Pancreas (tissue), 10 donors: ENCODE measurements at regions not wholly inside any gene's neighbourhood (a gene's known extent, or its start where the extent isn't known, plus 50 kb on each side); places are given as distances from the start of the nearest gene placed in this dataset.
A peak's percentile ranks its signal among the peaks of the same experiment; 100 is the strongest.

ENCODE experiments used
- ATAC-seq, 4 donors: fragments of 200-7000 bp; cut with Tn5 transposase; one replicate each; pipeline versions ENCODE4 v1.8.0 to v1.9.1; 2020; ENCODE audit warnings: mild to moderate bottlenecking in 4 of 4, moderate library complexity in 4 of 4
- DNase-seq, 6 donors: peaks; one replicate each; pipeline ENCODE4 v3.0.0-alpha.2; 2020
- FAIRE-seq: peaks from 2 replicates; lab custom pipeline; 2012; peaks lifted over from hg19 to GRCh38; lab: Jason Lieb, UNC
- H3K27ac ChIP-seq, 4 donors: fragments of 200-600 bp; sonication (generic); 1 replicate in 3 of 4; 2 replicates in 1 of 4; pipeline versions ENCODE4 v1.5.0 to v1.8.0; 2020
- H3K27me3 ChIP-seq, 4 donors: fragments of 200-600 bp; one replicate each; pipeline ENCODE4 v1.8.0; 2021
- H3K36me3 ChIP-seq, 3 donors: fragments of 200-600 bp; sonication (generic) in 1 of 3; one replicate each; pipeline versions ENCODE4 v1.5.0 to v1.8.0; 2020 to 2021
- H3K4me1 ChIP-seq, 3 donors: fragments of 200-600 bp; one replicate each; pipeline ENCODE4 v1.8.0; 2021
- H3K4me3 ChIP-seq, 4 donors: fragments of 200-600 bp; sonication (generic) in 2 of 4; one replicate each; pipeline versions ENCODE4 v1.5.0 to v1.8.0; 2020 to 2021
- H3K9me3 ChIP-seq, 4 donors: fragments of 200-600 bp; one replicate each; pipeline ENCODE4 v1.8.0; 2021
- WGBS, 2 donors: extraction: QIAGEN DNeasy Blood & Tissue Kit; methylation state at CpG; one replicate each; pipeline ENCODE4 v1.1.7; 2013; 5-methylcytosine and 5-hydroxymethylcytosine counted together
- intact Hi-C, 3 donors: fragments of 100-400 bp; cut with DNase I; formaldehyde crosslinking; loops; one replicate each; pipeline versions ENCODE4 v1.11.1 to v1.14.2; 2022
- TF ChIP-seq, protein P1 (sequence below), 4 donors: fragments of 200-600 bp; sonication (generic) in 3 of 4; IDR thresholded peaks; one replicate each; pipeline versions ENCODE4 v1.5.0 to v1.8.0; 2021; ENCODE audit warnings: antibody characterized with exemption in 4 of 4
- donor health status: healthy with polysubstance abuse.
- donor health status: DM: no; HTN: no; CAD: no; lungs with moderate emphysema.
- donor health status: DM: no; HTN: no; CAD: no.
- donor health status: control.
- donor health status: control.
- donor health status: Bipolar disorder and iron deficiency.
- donor health status: DM: yes; HTN: yes; CAD: no.
- donor health status: DM: no; HTN: no; CAD: no.
- donor health status: DM: no; HTN: no; CAD: no.
- donor health status: DM: yes; HTN: yes; CAD: no.

DNA sequence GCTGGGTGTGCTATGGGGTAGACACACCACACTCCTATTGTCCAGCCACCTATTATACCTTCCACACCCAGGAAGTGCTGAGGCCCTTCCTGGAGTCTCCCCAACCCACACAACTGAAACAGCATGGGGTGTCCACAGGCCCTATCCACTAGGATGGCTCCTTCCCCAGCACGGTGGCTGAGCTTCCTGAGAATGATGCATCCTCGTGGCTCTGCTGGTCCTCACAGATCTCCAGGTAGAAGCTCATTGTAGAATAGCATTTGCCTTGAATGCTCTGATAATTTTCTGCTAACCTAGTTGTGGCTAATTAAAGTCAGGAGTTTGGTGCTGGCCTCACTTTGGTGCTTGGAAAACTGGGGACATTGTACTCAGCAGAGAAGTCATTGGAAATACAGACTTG, 182.6 kb downstream of the ANKRD30B start:
- DNase-seq (no peak), ATAC-seq (no peak), FAIRE-seq (no peak)
- H3K27ac ChIP-seq: no peak overlapping the region
- no peaks in the 10 kb centered on the region for H3K27me3 ChIP-seq
- no peaks in the 10 kb centered on the region for H3K36me3 ChIP-seq
- no peaks in the 10 kb centered on the region for H3K9me3 ChIP-seq
- TF ChIP-seq, protein P1, sequence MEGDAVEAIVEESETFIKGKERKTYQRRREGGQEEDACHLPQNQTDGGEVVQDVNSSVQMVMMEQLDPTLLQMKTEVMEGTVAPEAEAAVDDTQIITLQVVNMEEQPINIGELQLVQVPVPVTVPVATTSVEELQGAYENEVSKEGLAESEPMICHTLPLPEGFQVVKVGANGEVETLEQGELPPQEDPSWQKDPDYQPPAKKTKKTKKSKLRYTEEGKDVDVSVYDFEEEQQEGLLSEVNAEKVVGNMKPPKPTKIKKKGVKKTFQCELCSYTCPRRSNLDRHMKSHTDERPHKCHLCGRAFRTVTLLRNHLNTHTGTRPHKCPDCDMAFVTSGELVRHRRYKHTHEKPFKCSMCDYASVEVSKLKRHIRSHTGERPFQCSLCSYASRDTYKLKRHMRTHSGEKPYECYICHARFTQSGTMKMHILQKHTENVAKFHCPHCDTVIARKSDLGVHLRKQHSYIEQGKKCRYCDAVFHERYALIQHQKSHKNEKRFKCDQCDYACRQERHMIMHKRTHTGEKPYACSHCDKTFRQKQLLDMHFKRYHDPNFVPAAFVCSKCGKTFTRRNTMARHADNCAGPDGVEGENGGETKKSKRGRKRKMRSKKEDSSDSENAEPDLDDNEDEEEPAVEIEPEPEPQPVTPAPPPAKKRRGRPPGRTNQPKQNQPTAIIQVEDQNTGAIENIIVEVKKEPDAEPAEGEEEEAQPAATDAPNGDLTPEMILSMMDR (IDR thresholded peaks at IDR 0.05): no peak
- H3K4me3 ChIP-seq: no peak overlapping the region
- WGBS, 2 donors: 66 to 67% methylated on average over 2 of the region's 2 CpGs
- no peaks in the 10 kb centered on the region for H3K4me1 ChIP-seq
- intact Hi-C loops: no loop called here

DNA sequence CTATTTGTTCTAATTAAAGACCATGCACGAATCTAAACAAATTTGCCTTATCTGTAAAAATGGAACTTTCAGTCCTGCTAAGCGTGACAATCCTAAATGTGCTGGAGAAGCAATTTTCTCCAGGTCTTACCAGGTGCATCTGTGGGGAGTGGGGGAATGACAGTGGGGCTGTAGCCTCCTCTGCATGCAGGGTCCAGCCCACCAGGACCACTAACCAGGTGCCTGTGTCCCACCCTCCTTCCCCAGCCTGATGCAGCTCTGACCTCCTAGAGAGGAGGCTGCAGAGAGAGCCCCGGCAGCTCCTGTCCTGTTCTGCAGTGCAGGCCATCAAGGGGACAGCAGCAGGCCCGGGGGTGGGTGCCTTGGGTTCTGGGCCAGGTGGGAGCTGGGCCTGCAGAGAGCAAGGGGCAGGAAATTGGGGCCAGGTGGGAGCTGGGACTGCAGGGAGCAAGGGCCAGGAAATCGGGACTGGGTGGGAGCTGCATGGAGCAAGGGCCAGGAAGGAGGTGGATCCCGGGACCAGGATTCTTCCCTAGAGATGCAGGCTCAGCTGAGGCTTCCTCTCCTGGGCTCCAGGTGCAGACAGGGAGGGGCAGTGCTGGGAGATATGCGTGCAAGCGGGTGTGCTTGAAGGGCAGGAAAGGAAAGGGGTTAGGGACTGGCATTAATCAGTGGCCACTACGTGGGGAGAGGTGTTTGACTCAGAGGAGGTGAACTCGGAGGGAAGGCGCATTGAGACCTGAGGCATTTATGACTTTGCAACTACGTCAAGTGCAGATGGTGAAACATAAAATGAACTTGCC, 185.3 kb downstream of the ANKRD30B start:
- Histone ChIP-seq H3K4me3 (no peak overlapping the region), H3K9me3 (no peaks in the 10 kb centered on the region), H3K27ac (no peak overlapping the region), H3K36me3 (no peaks in the 10 kb centered on the region), H3K4me1 (no peaks in the 10 kb centered on the region), H3K27me3 (no peaks in the 10 kb centered on the region)
- intact Hi-C loops: no loop called here
- WGBS, 2 donors: 61 to 68% methylated on average over 12 of the region's 12 CpGs
- DNase-seq: no peak
- ATAC-seq: no peak
- FAIRE-seq: no peak
- TF ChIP-seq, protein P1 (IDR thresholded peaks at IDR 0.05): no peak

DNA sequence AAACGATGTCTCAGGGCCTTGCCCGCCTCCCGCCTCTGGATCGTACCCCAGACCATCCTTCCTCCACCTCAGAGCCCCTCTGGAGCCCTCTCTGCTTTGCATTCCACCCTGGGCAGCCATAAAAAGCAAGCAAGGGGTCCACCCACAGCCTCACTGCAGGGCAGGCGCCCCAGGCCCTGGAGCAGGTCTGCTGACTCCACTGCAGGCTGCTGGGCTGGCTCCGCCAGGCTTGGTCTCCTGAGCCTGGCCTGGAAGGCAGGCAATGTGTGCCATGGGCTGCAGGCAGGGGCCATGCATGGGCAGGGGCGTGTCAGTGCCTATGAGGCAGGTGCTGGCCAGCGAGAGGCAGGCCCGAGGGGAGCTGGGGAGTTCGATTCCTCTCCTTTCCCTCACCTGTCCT, 186.0 kb downstream of the ANKRD30B start:
- ATAC-seq (no peak), FAIRE-seq (no peak), DNase-seq (no peak)
- H3K27me3 ChIP-seq: no peaks in the 10 kb centered on the region
- 58 to 72% methylated on average over 10 of the region's 10 CpGs for WGBS, 2 donors
- intact Hi-C loops: no loop called here
- TF ChIP-seq, protein P1 (IDR thresholded peaks at IDR 0.05): no peak
- no peaks in the 10 kb centered on the region for H3K9me3 ChIP-seq
- no peak overlapping the region for H3K27ac ChIP-seq
- no peaks in the 10 kb centered on the region for H3K36me3 ChIP-seq
- no peak overlapping the region for H3K4me3 ChIP-seq
- H3K4me1 ChIP-seq: no peaks in the 10 kb centered on the region

DNA sequence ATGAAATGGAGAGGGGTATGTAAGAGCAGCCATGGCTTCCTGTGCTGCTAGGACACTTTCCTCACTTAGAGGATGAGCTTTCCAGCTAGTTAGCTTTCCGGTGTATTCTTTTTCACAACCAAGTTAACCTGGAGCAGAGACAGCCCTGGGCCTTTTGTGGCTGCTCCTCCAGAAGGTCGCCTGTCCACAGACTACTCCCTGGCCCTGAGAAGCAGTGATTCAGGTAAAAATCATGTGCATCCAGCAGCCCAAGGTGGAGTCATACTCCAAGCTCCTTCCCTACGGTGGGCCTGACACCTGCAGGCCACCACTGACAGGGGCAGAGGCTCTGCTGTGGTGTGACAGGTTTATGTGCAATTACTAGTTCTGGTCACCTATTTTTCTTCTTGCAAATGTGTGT, 187.2 kb downstream of the ANKRD30B start:
- Histone ChIP-seq H3K36me3 (no peaks in the 10 kb centered on the region), H3K27me3 (no peaks in the 10 kb centered on the region), H3K27ac (no peak overlapping the region), H3K9me3 (no peaks in the 10 kb centered on the region), H3K4me3 (no peak overlapping the region), H3K4me1 (no peaks in the 10 kb centered on the region)
- TF ChIP-seq, protein P1 (IDR thresholded peaks at IDR 0.05): no peak
- WGBS, 2 donors: 50 to 52% methylated on average over 3 of the region's 3 CpGs
- DNase-seq (no peak), ATAC-seq (no peak), FAIRE-seq (no peak)
- intact Hi-C loops: no loop called here

DNA sequence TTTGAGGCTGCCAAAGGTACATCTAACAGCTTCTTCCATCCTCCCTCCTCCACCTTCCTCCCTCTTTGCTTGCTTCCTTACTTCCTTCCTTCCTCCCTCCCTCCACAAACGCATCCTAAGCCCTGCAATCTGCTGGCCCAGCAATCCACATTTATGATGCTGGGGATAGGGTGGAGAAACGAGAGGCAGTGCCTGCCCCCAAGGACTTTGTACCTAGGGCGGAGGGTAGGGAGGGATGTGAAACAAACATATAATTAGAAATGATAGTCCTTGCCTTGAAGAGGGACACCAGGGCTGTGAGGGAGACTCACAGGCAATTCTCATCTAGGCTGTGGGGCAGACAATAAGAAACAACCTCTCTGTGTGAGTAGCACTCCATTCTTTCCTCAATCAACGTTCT, 188.3 kb downstream of the ANKRD30B start:
- intact Hi-C loops: no loop called here
- WGBS, 2 donors: 23 to 39% methylated on average over 4 of the region's 4 CpGs
- H3K27me3 ChIP-seq: no peaks in the 10 kb centered on the region
- peak; percentile 70 for FAIRE-seq
- no peaks in the 10 kb centered on the region for H3K4me1 ChIP-seq
- no peaks in the 10 kb centered on the region for H3K9me3 ChIP-seq
- TF ChIP-seq, protein P1 (IDR thresholded peaks at IDR 0.05): no peak
- no peaks in the 10 kb centered on the region for H3K36me3 ChIP-seq
- DNase-seq: no peak
- ATAC-seq: no peak
- H3K27ac ChIP-seq: no peak overlapping the region
- no peak overlapping the region for H3K4me3 ChIP-seq
